HG02938 (cell line): ENCODE measurements at regions not wholly inside any gene's neighbourhood (a gene's known extent, or its start where the extent isn't known, plus 50 kb on each side); places are given as distances from the start of the nearest gene placed in this dataset.

Experiments used
- ATAC-seq: cut with Tn5 transposase; IDR thresholded peaks from one replicate; pipeline ENCODE4 v1.9.1; 2021; ENCODE audit warnings: mild to moderate bottlenecking, moderate library complexity; ENCODE audit not compliant: unreplicated experiment

DNA sequence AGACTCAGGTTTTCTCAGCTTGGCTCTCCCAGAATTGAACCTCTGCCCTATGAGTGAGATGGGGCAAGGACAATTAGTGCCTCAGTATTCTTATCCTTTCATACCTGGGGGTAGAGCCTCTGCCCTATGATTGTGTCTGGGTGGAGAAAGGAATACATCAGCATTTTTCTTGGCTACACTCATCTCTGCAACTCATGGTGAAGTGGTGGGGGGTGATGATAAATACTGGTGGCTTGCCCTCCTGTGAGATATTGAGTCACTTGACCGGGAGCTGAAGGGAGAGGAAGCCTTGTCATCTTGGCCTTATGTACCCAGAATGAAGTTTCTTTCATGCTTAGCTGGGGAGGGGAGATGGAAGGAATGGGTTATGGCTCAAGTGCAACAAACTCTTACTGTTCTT is 71.3 kb upstream of the ENOX2 start:
- no peak for ATAC-seq

DNA sequence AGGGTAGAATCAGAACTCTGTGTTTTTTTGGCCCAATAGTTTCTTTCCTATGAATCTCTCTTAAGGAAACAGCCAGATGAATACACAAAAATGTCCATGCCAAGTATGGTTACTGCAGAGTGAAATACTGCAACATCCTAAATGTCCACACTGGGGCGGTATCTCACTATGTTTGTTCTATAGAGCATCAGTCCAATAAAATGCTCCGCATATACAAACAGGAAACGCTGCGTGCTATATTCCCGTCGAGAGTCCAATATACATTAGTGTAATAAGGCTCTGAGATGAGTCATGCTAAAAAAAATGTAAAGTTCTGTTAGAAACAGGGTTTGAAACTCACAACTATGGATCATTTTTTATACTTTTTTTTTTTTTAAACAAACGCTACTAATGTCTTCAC is 72.9 kb upstream of the ENOX2 start:
- ATAC-seq: peak; percentile 77

DNA sequence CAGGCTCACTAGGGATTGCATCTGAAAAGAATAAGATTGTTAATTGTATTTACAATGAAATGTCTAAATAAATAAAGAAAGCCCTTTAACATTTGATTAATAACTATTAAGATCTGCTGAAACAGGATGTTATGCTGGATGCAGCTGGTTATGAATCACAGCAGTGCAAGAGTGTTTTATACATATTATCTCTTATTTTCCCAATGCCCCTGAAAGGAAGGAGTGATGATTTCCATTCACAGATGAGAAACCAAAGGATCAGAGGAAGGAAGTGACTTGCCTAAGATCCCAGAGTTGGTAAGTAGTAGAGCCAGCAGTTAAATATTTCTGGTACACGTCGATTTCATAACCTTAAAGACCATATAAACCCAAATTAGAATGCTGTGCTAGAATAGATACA is 76.3 kb upstream of the ARHGAP36 start:
- ATAC-seq: no peak

DNA sequence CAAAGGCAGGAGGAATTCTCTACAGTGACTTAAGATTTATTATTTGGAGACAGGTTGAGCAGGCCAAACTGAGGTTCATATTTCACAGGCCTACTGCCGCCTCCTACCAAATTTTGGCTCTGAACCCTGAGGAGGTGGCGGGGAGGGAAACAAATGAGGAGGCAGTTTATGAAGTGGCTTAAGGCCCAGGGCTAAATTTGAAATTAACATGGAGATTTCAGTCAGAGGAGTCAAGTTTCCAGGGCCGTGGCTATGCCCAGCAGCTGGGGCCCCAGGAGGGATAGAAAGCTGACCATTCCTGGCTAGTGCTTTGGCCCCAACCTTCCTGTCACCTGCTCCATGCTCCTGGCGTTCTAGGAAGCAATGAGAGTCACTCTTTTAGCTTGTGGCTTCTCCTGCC is 73.4 kb upstream of the ARHGAP36 start:
- ATAC-seq: no peak

DNA sequence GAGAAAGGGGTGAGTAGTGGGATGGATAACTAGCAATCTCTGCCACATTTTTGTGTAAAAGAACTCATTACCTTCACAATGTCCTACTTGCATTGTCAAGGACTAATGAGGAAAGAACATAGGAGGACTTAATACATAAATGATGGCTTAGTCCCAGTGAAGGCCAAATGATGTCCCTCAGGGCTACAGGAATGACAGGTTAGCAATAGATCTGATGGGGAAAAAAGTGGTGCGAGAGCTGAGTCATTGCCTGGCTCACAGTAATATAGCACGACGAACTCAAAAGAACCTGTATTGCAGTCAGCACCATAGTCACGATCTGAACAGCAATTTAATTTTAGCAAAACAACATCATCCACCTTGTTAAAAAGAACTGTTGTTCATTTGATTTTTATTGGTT is 70.9 kb upstream of the ARHGAP36 start:
- no peak for ATAC-seq

DNA sequence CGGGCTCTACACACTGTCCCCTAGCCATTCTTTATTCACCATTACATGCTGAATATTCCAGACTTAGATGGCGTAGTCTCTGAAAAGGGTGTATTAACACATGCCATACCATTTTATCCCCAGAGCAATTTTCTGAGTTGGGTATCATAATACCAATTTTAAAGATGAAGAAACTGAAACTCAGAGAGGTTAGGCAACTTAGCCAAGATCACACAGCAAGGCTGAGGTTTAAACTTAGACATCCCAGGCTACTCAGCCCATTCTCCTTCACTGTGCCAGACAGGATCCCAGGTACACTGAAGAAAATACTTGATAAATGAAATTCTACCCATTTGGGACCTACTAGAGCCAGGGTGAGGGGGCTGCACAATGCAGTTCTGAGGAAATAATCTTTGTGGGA is 67.4 kb upstream of the ARHGAP36 start:
- ATAC-seq: no peak

DNA sequence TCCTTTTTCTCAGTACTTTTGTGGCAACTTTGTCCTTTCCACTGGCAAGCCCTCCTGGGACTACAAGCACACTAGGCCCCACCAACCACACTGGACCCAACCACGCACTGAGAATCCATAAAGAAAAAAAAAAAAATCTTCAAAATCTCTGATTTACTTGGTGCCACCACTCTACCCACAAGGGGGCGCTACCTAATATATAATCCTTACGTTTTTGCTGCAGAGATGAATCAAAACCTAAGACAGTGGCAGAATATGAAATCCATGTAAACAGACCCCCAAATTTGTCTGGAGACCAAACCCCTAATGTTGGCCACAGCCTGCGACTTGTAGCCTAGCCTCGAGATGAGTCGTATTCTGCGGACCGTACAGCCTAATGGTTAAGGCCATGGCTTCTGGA is 63.5 kb upstream of the ARHGAP36 start:
- no peak for ATAC-seq

DNA sequence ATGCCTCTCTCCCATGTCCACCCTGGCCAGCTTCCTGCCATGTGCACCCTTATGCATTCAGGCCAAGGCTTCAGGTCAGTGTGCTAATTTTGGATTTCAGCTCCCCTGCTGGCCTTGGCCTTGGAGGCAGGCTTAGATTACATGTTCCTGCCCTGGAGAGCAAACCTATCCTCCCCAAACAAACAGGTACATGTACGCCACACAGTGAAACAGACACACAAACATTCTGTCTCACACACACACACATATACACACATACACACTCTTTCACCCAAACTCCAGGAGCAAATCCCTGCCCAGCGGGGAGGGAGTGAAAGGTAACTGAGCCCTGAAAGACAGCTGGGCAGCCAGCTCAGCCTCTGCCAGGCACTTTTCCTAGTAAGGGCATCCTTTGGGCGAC is 62.7 kb upstream of the ARHGAP36 start:
- ATAC-seq: no peak

DNA sequence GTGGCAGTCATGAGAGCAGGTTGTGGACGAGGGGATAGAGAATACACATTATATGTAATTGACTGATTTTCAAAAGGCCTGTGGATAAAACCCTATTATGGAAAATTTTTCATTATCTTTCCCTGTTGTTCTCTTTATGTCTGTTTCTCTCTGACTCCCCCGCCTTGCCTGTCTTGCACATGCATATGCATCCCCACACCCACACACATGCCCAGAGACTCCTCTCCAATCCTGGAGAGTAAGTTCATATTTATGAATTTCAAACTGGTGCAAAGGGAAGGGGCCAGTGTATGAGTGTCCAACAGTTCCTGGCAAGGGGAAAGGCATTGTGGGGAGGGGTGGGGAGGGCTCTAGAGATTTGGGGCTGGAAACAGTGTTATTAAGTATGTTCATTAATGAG is 60.8 kb upstream of the ARHGAP36 start:
- no peak for ATAC-seq

DNA sequence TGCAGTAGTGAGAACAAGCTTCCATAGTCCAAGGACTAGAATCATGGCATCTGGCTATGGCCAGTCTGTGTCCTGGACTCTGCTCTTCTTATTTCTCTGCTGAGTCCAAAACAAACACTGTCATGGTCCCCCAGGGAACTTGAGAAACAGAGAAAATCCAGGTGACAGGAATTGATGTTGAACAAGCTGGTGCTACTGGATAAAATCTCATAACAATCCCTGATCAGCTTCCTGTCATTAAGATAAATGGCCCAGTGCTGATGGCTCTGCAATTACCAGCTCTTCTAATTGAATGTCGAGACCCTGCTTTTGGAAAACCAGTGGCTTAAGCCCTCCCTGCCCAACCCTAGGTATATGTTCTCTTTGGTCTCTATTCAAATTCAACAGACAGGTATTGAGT is 58.8 kb upstream of the ARHGAP36 start:
- no peak for ATAC-seq
